ENCODE measurements at regions not wholly inside any gene's neighbourhood (a gene's known extent, or its start where the extent isn't known, plus 50 kb on each side); places are given as distances from the start of the nearest gene placed in this dataset.

- H4K20me1 ChIP-seq (ENCODE audit: control insufficient read depth, extremely low read depth, insufficient read depth, low read length), result no peaks in the 10 kb centered on the region
- no peak overlapping the region for H3K4me3 ChIP-seq (ENCODE audit: control insufficient read depth in 2 of 3, extremely low read depth in 1 of 3, insufficient read depth in 2 of 3, low read depth in 1 of 3, low read length in 3 of 3)
- peaks cover 51% of the 10 kb centered on the region for H3K4me1 ChIP-seq (ENCODE audit: control insufficient read depth, extremely low read depth, insufficient read depth, low read length)
- DNase-seq (ENCODE audit: low read depth, low spot score) (peak; percentile 49), FAIRE-seq (peak; percentile 97)
- dilution Hi-C loops (cut with MboI; ENCODE audit: extremely low pct_ligation_motif_present, low sequenced_read_pairs), result no loop called here
- no peaks in the 10 kb centered on the region for H3K9me1 ChIP-seq (ENCODE audit: control insufficient read depth, extremely low read depth, insufficient read depth, low read length)
- no peaks in the 10 kb centered on the region for H3K36me3 ChIP-seq (ENCODE audit: control insufficient read depth in 2 of 2, extremely low read depth in 1 of 2, insufficient read depth in 2 of 2, low read length in 2 of 2)
- TF ChIP-seq, protein P1, sequence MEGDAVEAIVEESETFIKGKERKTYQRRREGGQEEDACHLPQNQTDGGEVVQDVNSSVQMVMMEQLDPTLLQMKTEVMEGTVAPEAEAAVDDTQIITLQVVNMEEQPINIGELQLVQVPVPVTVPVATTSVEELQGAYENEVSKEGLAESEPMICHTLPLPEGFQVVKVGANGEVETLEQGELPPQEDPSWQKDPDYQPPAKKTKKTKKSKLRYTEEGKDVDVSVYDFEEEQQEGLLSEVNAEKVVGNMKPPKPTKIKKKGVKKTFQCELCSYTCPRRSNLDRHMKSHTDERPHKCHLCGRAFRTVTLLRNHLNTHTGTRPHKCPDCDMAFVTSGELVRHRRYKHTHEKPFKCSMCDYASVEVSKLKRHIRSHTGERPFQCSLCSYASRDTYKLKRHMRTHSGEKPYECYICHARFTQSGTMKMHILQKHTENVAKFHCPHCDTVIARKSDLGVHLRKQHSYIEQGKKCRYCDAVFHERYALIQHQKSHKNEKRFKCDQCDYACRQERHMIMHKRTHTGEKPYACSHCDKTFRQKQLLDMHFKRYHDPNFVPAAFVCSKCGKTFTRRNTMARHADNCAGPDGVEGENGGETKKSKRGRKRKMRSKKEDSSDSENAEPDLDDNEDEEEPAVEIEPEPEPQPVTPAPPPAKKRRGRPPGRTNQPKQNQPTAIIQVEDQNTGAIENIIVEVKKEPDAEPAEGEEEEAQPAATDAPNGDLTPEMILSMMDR (optimal IDR thresholded peaks at IDR 0.05 in 1 of 3, IDR thresholded peaks at IDR 0.05 in 1 of 3, conservative IDR thresholded peaks at IDR 0.05 in 1 of 3; ENCODE audit: extremely low read depth in 1 of 3, insufficient read depth in 2 of 3, low read length in 3 of 3), result peak; percentile 66 to 88 (median 71)
- no peak for TF ChIP-seq EZH2 (IDR thresholded peaks at IDR 0.05; ENCODE audit: low read length)
- H3K79me2 ChIP-seq (ENCODE audit: control insufficient read depth, insufficient read depth, low read length), result no peaks in the 10 kb centered on the region
- H2AFZ ChIP-seq (ENCODE audit: control insufficient read depth, low read length), result no peak overlapping the region
- H3K27ac ChIP-seq (ENCODE audit: control insufficient read depth, insufficient read depth, low read length), result no peak overlapping the region
- H3K27me3 ChIP-seq (ENCODE audit: control insufficient read depth, extremely low read depth, insufficient read depth, low read length), result no peaks in the 10 kb centered on the region
- no peak overlapping the region for H3K4me2 ChIP-seq (ENCODE audit: control insufficient read depth, extremely low read depth, insufficient read depth, low read depth, low read length)
- H3K9me3 ChIP-seq (ENCODE audit: control insufficient read depth, low read depth, low read length), result no peaks in the 10 kb centered on the region
- H3K9ac ChIP-seq (ENCODE audit: control insufficient read depth, extremely low read depth, insufficient read depth, low read length), result no peak overlapping the region
Measured at GRCh38 chr9:21709464-21710058, 92.9 kb upstream of the MTAP start.

DNA sequence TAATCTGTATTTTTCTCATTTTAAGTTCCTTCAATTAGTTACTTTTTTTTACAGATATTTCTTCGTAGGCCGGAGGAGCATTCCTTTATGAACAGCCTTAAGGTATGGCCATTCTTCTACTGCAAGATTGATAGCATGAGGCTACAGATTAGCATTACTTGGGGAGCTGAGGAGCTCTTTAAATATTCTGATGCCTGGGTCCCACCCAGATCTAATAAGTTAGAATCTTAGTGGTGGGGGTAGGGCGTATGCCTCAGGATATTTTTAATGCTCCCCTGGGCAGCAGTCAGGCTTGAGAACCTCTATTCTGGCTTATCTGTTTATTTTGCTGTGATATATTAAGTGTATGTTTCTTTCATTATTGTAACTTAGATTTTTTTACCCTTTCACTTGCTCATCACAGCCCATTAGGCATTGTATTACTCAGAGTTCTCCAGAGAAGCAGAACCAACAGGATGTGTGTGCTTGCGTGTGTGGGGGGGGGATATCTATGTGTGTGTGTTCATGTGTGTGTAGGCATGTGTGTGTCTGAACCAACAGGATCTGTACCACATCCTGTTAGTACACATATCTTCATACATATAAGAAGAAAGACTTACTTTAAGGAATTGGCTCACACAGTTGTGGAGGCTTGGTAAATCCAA is 91.8 kb upstream of the MTAP start:
- no peak for TF ChIP-seq EZH2 (IDR thresholded peaks at IDR 0.05; ENCODE audit: low read length)
- TF ChIP-seq, protein P1 (optimal IDR thresholded peaks at IDR 0.05 in 1 of 3, IDR thresholded peaks at IDR 0.05 in 1 of 3, conservative IDR thresholded peaks at IDR 0.05 in 1 of 3; ENCODE audit: extremely low read depth in 1 of 3, insufficient read depth in 2 of 3, low read length in 3 of 3), result no peak
- Histone ChIP-seq H3K27me3 (ENCODE audit: control insufficient read depth, extremely low read depth, insufficient read depth, low read length) (no peaks in the 10 kb centered on the region), H3K4me3 (ENCODE audit: control insufficient read depth in 2 of 3, extremely low read depth in 1 of 3, insufficient read depth in 2 of 3, low read depth in 1 of 3, low read length in 3 of 3) (no peak overlapping the region), H3K27ac (ENCODE audit: control insufficient read depth, insufficient read depth, low read length) (peak overlapping the region; percentile 80), H3K79me2 (ENCODE audit: control insufficient read depth, insufficient read depth, low read length) (no peaks in the 10 kb centered on the region), H3K9me1 (ENCODE audit: control insufficient read depth, extremely low read depth, insufficient read depth, low read length) (no peaks in the 10 kb centered on the region), H3K4me2 (ENCODE audit: control insufficient read depth, extremely low read depth, insufficient read depth, low read depth, low read length) (peak overlapping the region; percentile 69), H4K20me1 (ENCODE audit: control insufficient read depth, extremely low read depth, insufficient read depth, low read length) (no peaks in the 10 kb centered on the region), H3K4me1 (ENCODE audit: control insufficient read depth, extremely low read depth, insufficient read depth, low read length) (peaks cover 51% of the 10 kb centered on the region), H3K36me3 (ENCODE audit: control insufficient read depth in 2 of 2, extremely low read depth in 1 of 2, insufficient read depth in 2 of 2, low read length in 2 of 2) (no peaks in the 10 kb centered on the region), H3K9me3 (ENCODE audit: control insufficient read depth, low read depth, low read length) (no peaks in the 10 kb centered on the region), H3K9ac (ENCODE audit: control insufficient read depth, extremely low read depth, insufficient read depth, low read length) (peak overlapping the region; percentile 49), H2AFZ (ENCODE audit: control insufficient read depth, low read length) (no peak overlapping the region)
- dilution Hi-C loops (cut with MboI; ENCODE audit: extremely low pct_ligation_motif_present, low sequenced_read_pairs), result no loop called here
- FAIRE-seq, result peak; percentile 46
- no peak for DNase-seq (ENCODE audit: low read depth, low spot score)
